Mesendoderm (in vitro differentiated cells): ENCODE measurements at regions not wholly inside any gene's neighbourhood (a gene's known extent, or its start where the extent isn't known, plus 50 kb on each side); places are given as distances from the start of the nearest gene placed in this dataset.

Source experiments
- DNase-seq: peaks from one replicate; pipeline ENCODE4 v3.0.0; 2013
- H2AK5ac ChIP-seq: 2 replicates; pipeline ENCODE4 v1.6.1; 2013; ENCODE audit warnings: low read length, inconsistent platforms
- H2BK120ac ChIP-seq: 2 replicates; pipeline ENCODE4 v1.6.1; 2013; ENCODE audit warnings: low read depth, mild to moderate bottlenecking, low read length, moderate library complexity, mixed read lengths
- H2BK15ac ChIP-seq: replicated peaks from 2 replicates; pipeline ENCODE4 v1.6.1; 2013; ENCODE audit warnings: low read depth, mild to moderate bottlenecking, moderate library complexity
- H2BK5ac ChIP-seq: 2 replicates; pipeline ENCODE4 v1.6.1; 2013; ENCODE audit warnings: low read length, inconsistent platforms
- H3K18ac ChIP-seq: 2 replicates; pipeline ENCODE4 v1.6.1; 2013; ENCODE audit warnings: mild to moderate bottlenecking, low read length, mixed read lengths
- H3K23ac ChIP-seq: one replicate; pipeline ENCODE4 v1.6.1; 2013; ENCODE audit warnings: low read length
- H3K27ac ChIP-seq: 2 replicates; pipeline ENCODE4 v1.5.1; 2013; ENCODE audit warnings: low read depth, mild to moderate bottlenecking, inconsistent platforms, low read length, moderate library complexity
- H3K27me3 ChIP-seq: 2 replicates; pipeline ENCODE4 v1.6.1; 2013; ENCODE audit warnings: low read length, control low read depth, mild to moderate bottlenecking, inconsistent platforms; ENCODE audit not compliant: insufficient read depth, poor library complexity
- H3K36me3 ChIP-seq: 2 replicates; pipeline ENCODE4 v1.6.1; 2013; ENCODE audit warnings: low read length, inconsistent platforms; ENCODE audit not compliant: control insufficient read depth, insufficient read depth
- H3K4ac ChIP-seq: one replicate; pipeline ENCODE4 v1.6.1; 2013; ENCODE audit warnings: low read depth, mild to moderate bottlenecking, low read length, moderate library complexity
- H3K4me1 ChIP-seq: 2 replicates; pipeline ENCODE4 v1.6.1; 2013; ENCODE audit warnings: low read depth, low read length, inconsistent platforms; ENCODE audit not compliant: control insufficient read depth
- H3K4me2 ChIP-seq: 2 replicates; pipeline ENCODE4 v1.6.1; 2013; ENCODE audit warnings: low read length
- H3K4me3 ChIP-seq: 2 replicates; pipeline ENCODE4 v1.5.1; 2013; ENCODE audit warnings: mild to moderate bottlenecking, low read length
- H3K56ac ChIP-seq: one replicate; pipeline ENCODE4 v1.6.1; 2013; ENCODE audit warnings: low read length
- H3K79me1 ChIP-seq: 2 replicates; pipeline ENCODE4 v1.6.1; 2013; ENCODE audit warnings: low read length, inconsistent platforms
- H3K79me2 ChIP-seq: 2 replicates; pipeline ENCODE4 v1.6.1; 2013; ENCODE audit warnings: mild to moderate bottlenecking, low read length; ENCODE audit not compliant: control insufficient read depth, insufficient read depth
- H3K9ac ChIP-seq: 2 replicates; pipeline ENCODE4 v1.6.1; 2013; ENCODE audit warnings: low read length, inconsistent platforms
- H4K5ac ChIP-seq: one replicate; pipeline ENCODE4 v1.6.1; 2013; ENCODE audit warnings: low read length
- H4K8ac ChIP-seq: one replicate; pipeline ENCODE4 v1.6.1; 2013; ENCODE audit warnings: low read depth, mild to moderate bottlenecking, control low read depth, low read length, moderate library complexity
- WGBS: extraction: QIAGEN DNeasy Blood & Tissue Kit; methylation state at CpG from one replicate; pipeline ENCODE4 v1.1.7; 2013; ENCODE audit warnings: low lambda C conversion rate, missing lambda C conversion rate; ENCODE audit not compliant: insufficient coverage; ENCODE audit errors: extremely low coverage; 5-methylcytosine and 5-hydroxymethylcytosine counted together

- no peak overlapping the region for H2BK120ac ChIP-seq
- no peaks in the 10 kb centered on the region for H3K4me1 ChIP-seq
Measured at GRCh38 chr4:116357758-116358157, 727.6 kb downstream of the TRAM1L1 start.

DNA sequence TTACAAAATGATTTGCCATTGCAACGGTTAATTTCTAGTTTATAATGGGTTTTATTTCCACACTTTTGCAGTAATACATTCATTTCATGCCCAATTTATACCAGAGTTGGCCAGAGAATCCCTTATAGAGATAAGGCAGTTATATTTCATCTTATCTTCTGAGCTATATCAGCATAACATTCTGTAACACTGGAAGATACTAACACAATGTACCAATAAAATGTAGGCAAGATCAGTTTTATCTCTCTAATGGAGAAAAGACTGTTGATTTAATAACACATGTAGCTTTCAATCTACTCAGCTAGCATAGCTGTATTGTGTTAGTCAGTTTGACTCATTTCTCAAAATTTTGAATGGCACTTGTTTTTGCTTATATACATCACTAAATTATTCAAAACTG, 738.6 kb downstream of the TRAM1L1 start:
- Histone ChIP-seq H2BK15ac (no peak overlapping the region), H3K4ac (no peak overlapping the region), H3K56ac (no peak overlapping the region), H2AK5ac (no peak overlapping the region), H3K4me3 (no peak overlapping the region), H2BK120ac (no peak overlapping the region), H3K27ac (no peak overlapping the region), H3K9ac (no peak overlapping the region), H3K79me1 (no peaks in the 10 kb centered on the region), H4K5ac (no peak overlapping the region), H3K18ac (no peak overlapping the region), H4K8ac (no peak overlapping the region), H3K36me3 (no peaks in the 10 kb centered on the region), H3K79me2 (no peaks in the 10 kb centered on the region), H3K27me3 (no peaks in the 10 kb centered on the region), H2BK5ac (no peak overlapping the region), H3K23ac (no peak overlapping the region), H3K4me2 (no peak overlapping the region), H3K4me1 (no peaks in the 10 kb centered on the region)
- DNase-seq, result no peak
- WGBS, result no CpG with 5 or more reads among the region's 1 CpG

More at GRCh38 chr4:116357758-116358157, 727.6 kb downstream of the TRAM1L1 start:
- no peak overlapping the region for H3K4me3 ChIP-seq
- no peak overlapping the region for H4K8ac ChIP-seq
- no peaks in the 10 kb centered on the region for H3K79me1 ChIP-seq
- H3K4ac ChIP-seq, result no peak overlapping the region
- H3K9ac ChIP-seq, result no peak overlapping the region
- H3K27ac ChIP-seq, result no peak overlapping the region
- DNase-seq, result peak; percentile 30
- H2BK5ac ChIP-seq, result no peak overlapping the region
- H3K56ac ChIP-seq, result no peak overlapping the region
- no peak overlapping the region for H3K18ac ChIP-seq
- H4K5ac ChIP-seq, result no peak overlapping the region
- no peak overlapping the region for H2BK15ac ChIP-seq
- WGBS, result no CpG with 5 or more reads among the region's 4 CpGs
- no peak overlapping the region for H2AK5ac ChIP-seq
- H3K27me3 ChIP-seq, result no peaks in the 10 kb centered on the region
- no peak overlapping the region for H3K4me2 ChIP-seq
- H3K79me2 ChIP-seq, result no peaks in the 10 kb centered on the region
- no peaks in the 10 kb centered on the region for H3K36me3 ChIP-seq
- H3K23ac ChIP-seq, result no peak overlapping the region

DNA sequence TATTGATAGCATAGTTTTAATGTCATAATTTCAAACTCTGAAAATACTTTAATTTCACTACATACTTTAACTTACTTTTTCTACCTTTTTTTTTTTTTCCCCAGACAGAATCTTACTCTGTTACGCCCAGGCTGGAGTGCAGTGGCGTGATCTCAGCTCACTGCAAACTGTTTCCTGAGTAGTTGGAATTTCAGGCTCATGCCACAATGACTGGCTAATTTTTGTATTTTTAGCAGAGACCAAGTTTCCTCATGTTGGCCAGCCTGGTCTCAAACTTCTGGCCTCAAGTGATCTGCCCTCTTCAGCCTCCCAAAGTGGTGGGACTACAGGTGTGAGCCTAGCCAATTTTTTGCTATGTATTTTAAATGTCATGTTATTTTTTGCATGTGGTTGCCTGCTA, 741.6 kb downstream of the TRAM1L1 start:
- Histone ChIP-seq H2BK120ac (no peak overlapping the region), H3K4me3 (no peak overlapping the region), H2BK15ac (no peak overlapping the region), H4K8ac (no peak overlapping the region), H3K27ac (no peak overlapping the region), H3K4me2 (no peak overlapping the region), H3K4ac (no peak overlapping the region), H3K4me1 (no peaks in the 10 kb centered on the region), H2BK5ac (no peak overlapping the region), H2AK5ac (no peak overlapping the region), H3K79me1 (no peaks in the 10 kb centered on the region), H3K23ac (no peak overlapping the region), H3K79me2 (no peaks in the 10 kb centered on the region), H4K5ac (no peak overlapping the region), H3K27me3 (no peaks in the 10 kb centered on the region), H3K9ac (no peak overlapping the region), H3K56ac (no peak overlapping the region), H3K36me3 (no peaks in the 10 kb centered on the region), H3K18ac (no peak overlapping the region)
- peak; percentile 19 for DNase-seq
- WGBS, result no CpG with 5 or more reads among the region's 2 CpGs

GRCh38 chr4:116342143-116342542, 743.2 kb downstream of the TRAM1L1 start:
- Histone ChIP-seq H3K4me1 (no peaks in the 10 kb centered on the region), H3K27ac (no peak overlapping the region), H3K27me3 (no peaks in the 10 kb centered on the region), H3K36me3 (no peaks in the 10 kb centered on the region), H3K4me2 (no peak overlapping the region), H3K18ac (no peak overlapping the region), H3K4ac (no peak overlapping the region), H3K79me2 (no peaks in the 10 kb centered on the region), H2BK15ac (no peak overlapping the region), H3K9ac (no peak overlapping the region), H2BK120ac (no peak overlapping the region), H4K5ac (no peak overlapping the region), H3K79me1 (no peaks in the 10 kb centered on the region), H3K56ac (no peak overlapping the region), H2AK5ac (no peak overlapping the region), H4K8ac (no peak overlapping the region), H3K4me3 (no peak overlapping the region), H3K23ac (no peak overlapping the region), H2BK5ac (no peak overlapping the region)
- no CpG with 5 or more reads among the region's 2 CpGs for WGBS
- DNase-seq, result no peak

GRCh38 chr4:116332508-116332907, 752.9 kb downstream of the TRAM1L1 start:
- Histone ChIP-seq H3K4me1 (no peaks in the 10 kb centered on the region), H4K5ac (no peak overlapping the region), H3K79me2 (no peaks in the 10 kb centered on the region), H2BK120ac (no peak overlapping the region), H3K36me3 (no peaks in the 10 kb centered on the region), H4K8ac (no peak overlapping the region), H2BK5ac (no peak overlapping the region), H3K4ac (no peak overlapping the region), H3K18ac (no peak overlapping the region), H3K4me3 (no peak overlapping the region), H2AK5ac (no peak overlapping the region), H3K27ac (no peak overlapping the region), H3K79me1 (no peaks in the 10 kb centered on the region), H3K23ac (no peak overlapping the region), H3K9ac (no peak overlapping the region), H3K27me3 (no peaks in the 10 kb centered on the region), H2BK15ac (no peak overlapping the region), H3K4me2 (no peak overlapping the region), H3K56ac (no peak overlapping the region)
- no peak for DNase-seq

DNA sequence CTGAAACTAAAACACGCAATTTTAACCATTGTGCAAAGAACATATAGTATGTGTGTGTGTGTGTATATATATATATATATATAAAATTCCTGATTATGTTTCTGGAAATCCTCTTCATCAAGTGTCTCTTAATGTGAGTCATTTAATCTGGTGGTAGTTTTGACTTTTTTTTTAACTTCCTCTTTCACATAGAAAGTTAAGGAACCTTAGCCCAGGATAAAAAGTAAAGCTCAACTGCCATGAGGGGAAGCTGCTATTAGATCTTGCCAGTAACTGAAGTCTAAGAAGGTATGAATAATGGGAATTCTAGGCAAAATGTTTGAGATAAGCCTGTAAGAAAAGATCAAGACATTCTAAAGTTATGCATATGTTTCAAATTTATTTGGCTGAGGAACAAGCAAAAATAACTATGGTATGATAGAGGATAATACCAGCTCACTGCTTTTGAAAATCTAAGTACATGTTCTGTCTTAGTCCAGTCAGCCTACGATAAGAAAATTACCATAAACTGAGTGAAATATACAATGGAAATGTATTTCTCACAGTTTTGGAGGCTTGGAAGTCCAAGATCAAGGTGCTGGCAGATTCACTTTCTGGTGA, 757.0 kb downstream of the TRAM1L1 start:
- H2BK15ac ChIP-seq, result no peak overlapping the region
- no peak overlapping the region for H2AK5ac ChIP-seq
- no peaks in the 10 kb centered on the region for H3K79me1 ChIP-seq
- no peak for DNase-seq
- no peak overlapping the region for H3K4me3 ChIP-seq
- WGBS, result no CpG with 5 or more reads among the region's 2 CpGs
- H4K8ac ChIP-seq, result no peak overlapping the region
- H3K36me3 ChIP-seq, result no peaks in the 10 kb centered on the region
- no peaks in the 10 kb centered on the region for H3K4me1 ChIP-seq
- H3K4me2 ChIP-seq, result no peak overlapping the region
- H2BK5ac ChIP-seq, result no peak overlapping the region
- H3K9ac ChIP-seq, result no peak overlapping the region
- no peak overlapping the region for H3K27ac ChIP-seq
- no peaks in the 10 kb centered on the region for H3K79me2 ChIP-seq
- no peak overlapping the region for H3K56ac ChIP-seq
- no peak overlapping the region for H3K23ac ChIP-seq
- H4K5ac ChIP-seq, result no peak overlapping the region
- no peaks in the 10 kb centered on the region for H3K27me3 ChIP-seq
- no peak overlapping the region for H3K4ac ChIP-seq
- H3K18ac ChIP-seq, result no peak overlapping the region
- H2BK120ac ChIP-seq, result no peak overlapping the region
